T follicular helper cell (primary cell): ENCODE measurements at regions not wholly inside any gene's neighbourhood (a gene's known extent, or its start where the extent isn't known, plus 50 kb on each side); places are given as distances from the start of the nearest gene placed in this dataset.
A peak's percentile ranks its signal among the peaks of the same experiment; 100 is the strongest.
"Not testable (repeated sequence)": the region's sequence is repeated elsewhere in the genome, so short reads cannot be mapped to it uniquely, and the experiment has no call there.

ENCODE experiments used
- DNase-seq: peaks from one replicate; pipeline ENCODE4 v3.0.0-alpha.2; 2020; ENCODE audit warnings: low read depth

- no peak for DNase-seq
Measured at GRCh38 chr15:62365795-62366442, 200.8 kb upstream of the C2CD4B start.

- no peak for DNase-seq
Measured at GRCh38 chr15:62369454-62369853, 204.4 kb upstream of the C2CD4B start.

GRCh38 chr15:62371683-62372082, 206.6 kb upstream of the C2CD4B start:
- not testable (repeated sequence) for DNase-seq

- no peak for DNase-seq
Measured at GRCh38 chr15:62377736-62378480, 212.8 kb upstream of the C2CD4B start.

GRCh38 chr15:62378772-62379498, 213.8 kb upstream of the C2CD4B start:
- DNase-seq: no peak

- no peak for DNase-seq
Measured at GRCh38 chr15:62380011-62380410, 214.9 kb upstream of the C2CD4B start.

- DNase-seq: no peak
Measured at GRCh38 chr15:62382046-62382445, 217.0 kb upstream of the C2CD4B start.

- DNase-seq: peak; percentile 12
Measured at GRCh38 chr15:62389885-62390790, 225.1 kb upstream of the C2CD4B start, which contains the start of gene TLN2. TLN2 (plus strand) TSS chr15:62390550.

GRCh38 chr15:62390791-62391640, 225.9 kb upstream of the C2CD4B start:
- DNase-seq: no peak

- DNase-seq: no peak
Measured at GRCh38 chr15:62391641-62392262, 226.7 kb upstream of the C2CD4B start.

GRCh38 chr15:62392376-62392775, 227.3 kb upstream of the C2CD4B start:
- no peak for DNase-seq

- DNase-seq: no peak
Measured at GRCh38 chr15:62393196-62393595, 228.1 kb upstream of the C2CD4B start.

GRCh38 chr15:62394079-62394478, 229.0 kb upstream of the C2CD4B start:
- no peak for DNase-seq

- DNase-seq: no peak
Measured at GRCh38 chr15:62400778-62401177, 235.7 kb upstream of the C2CD4B start.

GRCh38 chr15:62402687-62403086, 237.6 kb upstream of the C2CD4B start:
- no peak for DNase-seq

GRCh38 chr15:62403164-62403809, 238.2 kb upstream of the C2CD4B start:
- no peak for DNase-seq

GRCh38 chr15:62404194-62404985, 239.3 kb upstream of the C2CD4B start:
- no peak for DNase-seq

GRCh38 chr15:62406305-62406891, 241.3 kb upstream of the C2CD4B start:
- no peak for DNase-seq

GRCh38 chr15:62407216-62407615, 242.1 kb upstream of the C2CD4B start:
- DNase-seq: no peak
